ENCODE measurements at regions not wholly inside any gene's neighbourhood (a gene's known extent, or its start where the extent isn't known, plus 50 kb on each side); places are given as distances from the start of the nearest gene placed in this dataset.
"Not testable (repeated sequence)": the region's sequence is repeated elsewhere in the genome, so short reads cannot be mapped to it uniquely, and the experiment has no call there.

DNA sequence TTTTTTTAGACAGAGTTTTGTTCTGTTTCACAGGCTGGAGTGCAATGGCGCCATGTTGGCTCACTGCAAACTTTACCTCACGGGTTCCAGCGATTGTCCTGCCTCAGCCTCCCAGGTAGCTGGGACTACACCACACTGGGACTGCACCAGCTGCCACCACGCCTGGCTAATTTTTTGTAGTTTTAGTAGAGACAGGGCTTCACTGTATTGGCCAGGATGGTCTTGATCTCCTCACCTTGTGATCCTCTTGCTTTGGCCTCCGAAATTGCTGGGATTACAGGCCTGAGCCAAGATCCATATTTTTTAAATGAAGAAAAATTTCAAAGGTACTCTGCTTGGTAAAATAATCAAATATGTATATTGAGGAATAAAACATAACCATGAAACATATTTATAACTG, 195.8 kb upstream of the TPTE start:
- H3K36me3 Mint-ChIP-seq: peaks cover 24% of the 10 kb centered on the region
- DNase-seq (ENCODE audit: low spot score); H3K27me3 Mint-ChIP-seq; H3K27ac Mint-ChIP-seq; H3K4me3 Mint-ChIP-seq; H3K4me1 Mint-ChIP-seq (ENCODE audit: low read depth in 2 of 2): not testable (repeated sequence)
- ATAC-seq: peak in 1 of 2 donors; percentile 93
- peaks cover 27% of the 10 kb centered on the region for H3K9me3 Mint-ChIP-seq

DNA sequence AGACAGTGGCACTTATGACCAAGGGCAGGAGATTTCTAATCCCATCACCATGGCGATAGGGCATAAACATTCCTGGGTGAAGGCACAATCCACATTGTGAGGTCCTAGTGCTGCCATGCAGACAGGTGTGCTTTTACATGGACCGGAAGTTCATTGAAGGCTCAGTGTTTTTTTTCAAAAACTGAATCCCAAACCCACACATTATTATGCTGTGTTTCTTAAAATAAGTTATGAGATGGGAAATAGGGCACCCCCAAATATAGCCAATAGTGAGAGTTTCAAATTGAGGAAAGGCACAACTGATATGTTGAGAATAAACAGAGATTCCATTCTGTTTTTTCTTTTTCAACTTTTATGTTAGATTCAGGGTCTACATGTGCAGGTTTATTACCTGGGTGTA, 195.2 kb upstream of the TPTE start:
- not testable (repeated sequence) for H3K4me1 Mint-ChIP-seq (ENCODE audit: low read depth in 2 of 2); DNase-seq (ENCODE audit: low spot score); H3K27ac Mint-ChIP-seq; H3K4me3 Mint-ChIP-seq; H3K27me3 Mint-ChIP-seq
- Mint-ChIP-seq H3K36me3 (peaks cover 27% of the 10 kb centered on the region), H3K9me3 (peaks cover 30% of the 10 kb centered on the region)
- ATAC-seq: peak in 1 of 2 donors; percentile 57

DNA sequence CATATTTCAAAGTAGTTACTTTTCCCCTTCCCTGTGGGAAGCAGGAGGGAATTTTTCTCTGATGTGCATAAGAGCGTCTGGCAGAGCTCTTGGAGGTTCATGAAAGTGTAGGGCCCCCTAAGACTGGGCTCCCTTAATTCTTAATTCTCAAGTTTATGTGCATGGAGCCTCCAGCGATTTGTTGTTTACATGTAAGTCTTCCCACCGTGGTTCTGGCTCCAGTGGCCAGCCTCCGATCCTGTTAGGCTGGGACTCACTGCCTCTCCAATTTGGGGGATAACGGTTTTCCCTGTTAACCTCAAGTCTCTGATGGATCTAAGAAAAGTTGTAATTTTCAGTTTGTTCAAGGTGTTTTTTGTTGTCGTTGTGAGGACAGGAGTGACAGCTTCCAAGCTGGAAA, 192.7 kb upstream of the TPTE start:
- H3K9me3 Mint-ChIP-seq: peaks cover 37% of the 10 kb centered on the region
- H3K4me1 Mint-ChIP-seq (ENCODE audit: low read depth in 2 of 2); H3K4me3 Mint-ChIP-seq; DNase-seq (ENCODE audit: low spot score); H3K27me3 Mint-ChIP-seq; H3K27ac Mint-ChIP-seq; ATAC-seq: not testable (repeated sequence)
- H3K36me3 Mint-ChIP-seq: peaks cover 27% of the 10 kb centered on the region

DNA sequence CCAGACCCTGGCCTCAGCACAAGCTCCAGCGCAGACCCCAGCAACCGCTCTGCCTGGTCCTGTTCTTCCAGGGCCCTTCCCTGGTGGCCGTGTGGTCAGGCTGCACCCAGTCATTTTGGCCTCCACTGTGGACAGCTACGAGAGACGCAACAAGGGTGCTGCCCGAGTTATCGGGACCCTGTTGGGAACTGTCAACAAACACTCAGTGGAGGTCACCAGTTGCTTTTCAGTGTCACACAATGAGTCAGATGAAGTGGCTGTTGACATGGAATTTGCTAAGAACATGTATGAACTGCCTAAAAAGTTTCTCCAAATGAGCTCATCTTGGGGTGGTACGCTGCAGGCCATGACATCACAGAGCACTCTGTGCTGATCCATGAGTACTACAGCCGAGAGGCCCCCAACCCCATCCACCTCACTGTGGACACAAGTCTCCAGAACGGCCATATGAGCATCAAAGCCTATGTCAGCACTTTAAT, 190.7 kb upstream of the TPTE start:
- H3K36me3 Mint-ChIP-seq: peaks cover 27% of the 10 kb centered on the region
- not testable (repeated sequence) for DNase-seq (ENCODE audit: low spot score); H3K27ac Mint-ChIP-seq; H3K27me3 Mint-ChIP-seq; H3K4me1 Mint-ChIP-seq (ENCODE audit: low read depth in 2 of 2); H3K4me3 Mint-ChIP-seq
- ATAC-seq: peak; percentile 41 to 59
- H3K9me3 Mint-ChIP-seq: peaks cover 35% of the 10 kb centered on the region

DNA sequence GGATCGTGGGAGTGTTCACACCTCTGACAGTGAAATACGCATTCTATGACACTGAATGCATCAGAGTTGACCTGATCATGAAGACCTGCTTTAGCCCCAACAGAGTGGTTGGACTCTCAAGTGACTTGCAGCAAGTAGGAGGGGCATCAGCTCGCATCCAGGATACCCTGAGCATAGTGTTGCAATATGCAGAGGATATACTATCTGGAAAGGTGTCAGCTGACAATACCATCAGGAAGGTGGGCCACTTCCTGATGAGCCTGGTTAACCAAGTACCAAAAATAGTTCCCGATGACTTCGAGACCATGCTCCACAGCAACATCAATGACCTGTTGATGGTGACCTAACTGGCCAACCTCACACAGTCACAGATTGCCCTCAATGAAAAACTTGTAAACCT, 190.2 kb upstream of the TPTE start:
- peaks cover 36% of the 10 kb centered on the region for H3K9me3 Mint-ChIP-seq
- not testable (repeated sequence) for H3K4me3 Mint-ChIP-seq; H3K27ac Mint-ChIP-seq; DNase-seq (ENCODE audit: low spot score); H3K4me1 Mint-ChIP-seq (ENCODE audit: low read depth in 2 of 2); H3K27me3 Mint-ChIP-seq
- peak; percentile 31 to 48 for ATAC-seq
- H3K36me3 Mint-ChIP-seq: peaks cover 32% of the 10 kb centered on the region

DNA sequence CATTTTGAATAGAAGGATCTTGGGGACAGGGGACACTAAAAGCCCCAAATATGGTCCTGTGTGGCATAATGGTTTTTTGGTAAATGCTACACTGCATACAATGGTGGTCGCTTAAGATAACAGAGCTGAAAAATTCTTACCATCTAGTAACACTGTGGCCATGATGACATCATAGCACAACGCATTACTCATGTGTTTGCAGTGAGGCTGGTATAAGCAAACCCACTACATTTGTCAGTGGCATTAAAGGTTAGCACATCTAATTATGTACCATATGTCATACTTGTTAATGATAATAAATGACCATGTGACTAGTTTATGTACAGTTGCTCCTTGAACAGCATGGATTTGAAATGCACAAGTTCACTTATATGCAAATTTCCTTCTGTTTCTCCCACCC, 188.4 kb upstream of the TPTE start:
- H3K27me3 Mint-ChIP-seq; DNase-seq (ENCODE audit: low spot score); H3K27ac Mint-ChIP-seq; H3K4me1 Mint-ChIP-seq (ENCODE audit: low read depth in 2 of 2); H3K4me3 Mint-ChIP-seq: not testable (repeated sequence)
- peaks cover 38% of the 10 kb centered on the region for H3K36me3 Mint-ChIP-seq
- peaks cover 36% of the 10 kb centered on the region for H3K9me3 Mint-ChIP-seq
- peak; percentile 4 to 43 for ATAC-seq

DNA sequence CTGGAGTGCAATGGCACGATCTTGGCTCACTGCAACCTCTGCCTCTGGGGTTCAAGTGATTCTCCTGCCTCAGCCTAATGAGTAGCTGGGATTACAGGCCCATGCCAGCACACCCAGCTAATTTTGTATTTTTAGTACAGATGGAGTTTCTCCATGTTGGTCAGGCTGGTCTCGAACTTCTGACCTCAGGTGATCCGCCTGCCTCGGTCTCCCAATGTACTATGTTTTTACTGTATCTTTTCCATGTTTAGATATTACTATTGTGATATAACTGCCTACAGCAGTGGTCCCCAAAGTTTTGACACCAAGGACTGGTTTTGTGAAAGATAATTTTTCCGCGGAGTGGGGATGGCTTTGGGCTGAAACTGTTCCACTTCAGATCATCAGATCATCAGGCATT, 187.0 kb upstream of the TPTE start:
- not testable (repeated sequence) for DNase-seq (ENCODE audit: low spot score); H3K27me3 Mint-ChIP-seq; H3K4me3 Mint-ChIP-seq; H3K27ac Mint-ChIP-seq; H3K4me1 Mint-ChIP-seq (ENCODE audit: low read depth in 2 of 2); ATAC-seq
- H3K9me3 Mint-ChIP-seq: peaks cover 40% of the 10 kb centered on the region
- H3K36me3 Mint-ChIP-seq: peaks cover 40% of the 10 kb centered on the region

DNA sequence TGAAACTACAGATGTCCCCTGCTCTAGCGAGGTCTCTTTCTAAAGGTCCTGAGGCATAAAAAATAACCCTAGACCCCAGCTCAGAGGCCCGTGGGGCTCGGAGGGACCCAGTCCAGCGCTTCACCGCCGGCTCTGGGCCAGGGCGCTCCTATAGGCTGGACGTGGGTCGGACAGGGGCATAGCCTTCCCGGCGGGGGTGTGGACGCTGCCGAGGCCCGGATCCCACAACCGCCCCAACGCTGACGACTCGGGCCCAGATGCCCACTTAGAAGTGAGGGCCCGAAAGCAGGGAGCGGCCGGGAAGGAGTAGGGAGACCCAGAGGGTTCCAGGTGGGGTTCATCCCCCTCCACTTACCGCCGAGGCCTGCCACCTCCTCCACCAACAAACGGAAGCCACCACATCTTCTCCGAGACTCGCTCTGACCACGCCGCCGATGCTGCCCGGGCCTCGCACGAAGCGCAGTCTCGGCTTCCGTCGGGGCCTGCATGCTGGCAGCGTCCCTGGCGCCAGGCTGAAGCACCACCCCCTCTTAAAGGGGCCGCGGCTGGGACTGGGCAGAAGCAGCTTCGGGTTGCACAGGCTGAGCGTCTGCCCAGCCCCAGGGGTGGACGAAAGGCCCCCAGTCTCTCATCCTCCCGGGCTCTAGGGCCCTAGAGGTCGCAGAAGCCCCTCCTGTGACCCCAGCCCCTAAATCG, 179.0 kb upstream of the TPTE start:
- not testable (repeated sequence) for H3K4me3 Mint-ChIP-seq; H3K27ac Mint-ChIP-seq; H3K4me1 Mint-ChIP-seq (ENCODE audit: low read depth in 2 of 2); H3K27me3 Mint-ChIP-seq; DNase-seq (ENCODE audit: low spot score)
- Mint-ChIP-seq H3K9me3 (peaks cover 42% of the 10 kb centered on the region), H3K36me3 (peaks cover 31% of the 10 kb centered on the region)
- ATAC-seq: peak; percentile 47 to 60

DNA sequence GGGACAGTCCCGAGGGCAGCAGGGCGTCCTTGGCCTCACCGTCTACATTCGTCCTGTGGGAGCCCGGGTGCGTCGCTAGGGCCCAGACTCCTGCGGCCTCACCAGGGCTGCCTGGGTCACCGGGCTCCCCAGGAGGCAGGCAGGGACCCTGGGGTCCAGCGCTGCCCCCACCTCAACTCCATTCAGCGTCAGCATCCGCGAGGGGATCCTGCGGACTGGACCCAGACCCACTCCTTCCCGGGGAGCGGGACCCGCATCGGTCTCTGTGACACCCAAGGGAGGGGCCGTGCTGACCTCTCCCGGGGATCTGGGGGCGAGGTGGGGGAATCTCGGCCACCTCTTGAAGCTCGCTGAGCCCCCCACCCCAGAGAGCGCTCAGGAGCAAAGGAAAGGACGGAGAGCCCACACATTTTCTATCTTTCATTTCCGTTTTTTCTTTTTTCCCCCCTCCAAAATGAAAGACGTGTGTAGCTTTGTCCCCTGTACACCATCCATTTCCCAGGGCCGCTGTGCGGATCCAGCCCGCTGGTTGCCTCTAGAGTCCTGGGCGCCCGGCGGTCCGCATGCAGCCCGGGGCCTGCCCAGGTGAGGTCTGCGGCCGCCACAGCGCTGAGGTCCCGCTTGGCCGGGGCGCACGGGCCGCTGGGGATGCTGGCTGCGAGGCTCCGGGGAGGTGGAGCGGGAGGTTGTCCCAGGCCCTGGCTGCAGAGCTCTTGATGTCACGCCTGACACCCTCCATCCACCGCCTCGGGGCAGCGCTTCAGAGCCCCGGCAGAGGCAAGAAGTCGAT, 178.0 kb upstream of the TPTE start:
- not testable (repeated sequence) for H3K27me3 Mint-ChIP-seq; H3K4me3 Mint-ChIP-seq; H3K4me1 Mint-ChIP-seq (ENCODE audit: low read depth in 2 of 2); DNase-seq (ENCODE audit: low spot score); H3K27ac Mint-ChIP-seq
- Mint-ChIP-seq H3K36me3 (peaks cover 22% of the 10 kb centered on the region), H3K9me3 (peaks cover 32% of the 10 kb centered on the region)
- peak; percentile 15 to 17 for ATAC-seq

DNA sequence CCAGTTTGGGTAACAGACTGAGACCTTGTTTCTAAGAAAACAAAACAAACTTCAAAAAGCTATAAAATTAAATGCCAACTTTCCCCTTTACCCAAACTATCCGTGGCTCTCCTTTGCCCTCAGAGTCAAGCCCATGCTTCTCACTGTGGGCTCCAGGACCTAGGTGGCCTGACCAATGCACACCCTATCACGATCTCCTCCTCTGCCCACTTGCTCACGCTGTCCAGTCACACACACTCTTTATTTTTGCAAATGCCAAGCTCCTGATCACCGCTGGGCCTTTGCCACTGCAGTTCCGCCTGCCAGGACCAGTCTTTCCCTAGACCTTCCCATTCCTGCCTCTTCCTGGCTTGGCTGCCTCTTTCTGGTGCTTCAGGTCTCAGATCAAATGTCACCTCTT, 177.1 kb upstream of the TPTE start:
- H3K27ac Mint-ChIP-seq; ATAC-seq; H3K27me3 Mint-ChIP-seq; H3K4me3 Mint-ChIP-seq; DNase-seq (ENCODE audit: low spot score); H3K4me1 Mint-ChIP-seq (ENCODE audit: low read depth in 2 of 2): not testable (repeated sequence)
- Mint-ChIP-seq H3K9me3 (peaks cover 30% of the 10 kb centered on the region), H3K36me3 (peaks cover 21% of the 10 kb centered on the region)

DNA sequence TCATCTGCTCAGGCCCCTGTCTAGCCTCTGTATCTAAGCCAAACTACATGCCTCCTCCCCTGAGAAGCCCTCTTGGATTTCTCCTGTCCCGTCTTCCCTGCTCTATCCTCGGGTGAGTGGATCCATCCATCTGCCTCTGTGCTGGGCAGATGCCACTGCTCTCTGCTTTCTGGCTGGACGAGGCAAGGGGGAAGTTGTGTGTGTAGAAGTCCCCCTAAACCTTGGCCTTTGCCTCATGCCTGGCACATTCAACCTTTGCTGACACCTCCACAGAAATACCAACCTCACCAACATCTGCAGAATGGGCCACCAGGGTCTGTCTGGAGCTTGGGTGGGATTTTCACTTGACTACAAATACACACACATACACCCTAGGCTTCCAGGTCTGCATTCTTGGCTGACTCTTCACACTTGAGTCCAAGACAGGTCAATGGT, 176.2 kb upstream of the TPTE start:
- H3K36me3 Mint-ChIP-seq: peaks cover 16% of the 10 kb centered on the region
- H3K27ac Mint-ChIP-seq; H3K27me3 Mint-ChIP-seq; DNase-seq (ENCODE audit: low spot score); H3K4me1 Mint-ChIP-seq (ENCODE audit: low read depth in 2 of 2); H3K4me3 Mint-ChIP-seq: not testable (repeated sequence)
- peak in 1 of 2 donors; percentile 4 for ATAC-seq
- H3K9me3 Mint-ChIP-seq: peaks cover 25% of the 10 kb centered on the region

DNA sequence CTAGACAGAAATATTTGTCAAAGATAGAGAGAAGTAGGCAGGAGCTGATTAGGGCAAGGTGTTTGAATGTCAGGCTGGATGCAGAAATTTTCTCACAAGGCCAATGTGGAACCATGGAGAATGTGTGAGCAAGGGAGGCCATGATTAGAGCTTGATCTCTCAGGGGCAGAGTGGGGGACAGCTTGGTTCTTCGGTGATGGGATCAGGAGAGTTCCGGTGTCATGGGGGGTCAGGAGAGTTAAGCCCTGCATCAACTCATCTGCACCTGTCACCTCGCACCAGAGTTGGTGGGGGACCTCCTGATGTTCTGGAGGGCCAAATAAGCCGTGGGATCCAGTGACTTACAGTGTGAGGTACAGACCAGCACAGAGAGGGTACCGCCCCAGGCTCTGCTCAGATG, 175.1 kb upstream of the TPTE start:
- not testable (repeated sequence) for H3K27ac Mint-ChIP-seq; H3K4me3 Mint-ChIP-seq; ATAC-seq; H3K4me1 Mint-ChIP-seq (ENCODE audit: low read depth in 2 of 2); H3K27me3 Mint-ChIP-seq; DNase-seq (ENCODE audit: low spot score)
- peaks cover 16% of the 10 kb centered on the region for H3K36me3 Mint-ChIP-seq
- peaks cover 26% of the 10 kb centered on the region for H3K9me3 Mint-ChIP-seq

DNA sequence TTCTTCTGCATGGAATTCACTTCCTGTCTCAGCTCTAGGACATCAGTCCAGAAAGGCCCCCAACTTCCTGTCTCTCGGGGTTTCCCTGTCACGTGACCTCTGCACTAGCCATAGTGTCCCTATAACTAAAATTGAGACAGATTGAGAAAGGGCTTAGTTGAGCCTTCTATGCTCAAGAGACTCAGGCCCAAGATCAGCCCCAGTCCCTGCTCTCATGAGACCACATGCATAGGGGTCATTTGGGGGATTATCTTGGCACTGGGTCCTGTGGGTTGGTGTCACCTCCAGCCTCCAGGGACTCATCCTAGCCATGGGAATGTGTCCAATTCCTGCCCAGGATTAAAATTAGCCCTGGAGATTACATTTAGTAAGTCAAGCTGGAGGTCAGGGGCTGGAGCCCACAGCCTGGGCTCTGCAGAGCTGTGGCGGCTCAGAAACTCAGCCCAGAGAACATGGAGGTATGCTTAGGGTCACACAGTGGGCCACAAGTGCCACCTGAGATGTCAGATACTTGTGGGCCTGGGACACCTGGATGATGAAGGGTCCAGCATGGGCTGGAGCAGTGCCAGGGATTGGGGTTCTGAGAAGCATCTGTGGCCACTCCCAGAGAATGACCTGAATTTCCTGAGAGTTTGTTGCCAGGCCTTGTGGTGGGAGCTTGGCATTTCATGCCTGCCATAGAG, 174.3 kb upstream of the TPTE start:
- not testable (repeated sequence) for H3K27ac Mint-ChIP-seq; H3K4me3 Mint-ChIP-seq; H3K27me3 Mint-ChIP-seq; DNase-seq (ENCODE audit: low spot score); H3K4me1 Mint-ChIP-seq (ENCODE audit: low read depth in 2 of 2)
- H3K36me3 Mint-ChIP-seq: peaks cover 16% of the 10 kb centered on the region
- ATAC-seq: peak; percentile 15 to 25
- peaks cover 26% of the 10 kb centered on the region for H3K9me3 Mint-ChIP-seq

DNA sequence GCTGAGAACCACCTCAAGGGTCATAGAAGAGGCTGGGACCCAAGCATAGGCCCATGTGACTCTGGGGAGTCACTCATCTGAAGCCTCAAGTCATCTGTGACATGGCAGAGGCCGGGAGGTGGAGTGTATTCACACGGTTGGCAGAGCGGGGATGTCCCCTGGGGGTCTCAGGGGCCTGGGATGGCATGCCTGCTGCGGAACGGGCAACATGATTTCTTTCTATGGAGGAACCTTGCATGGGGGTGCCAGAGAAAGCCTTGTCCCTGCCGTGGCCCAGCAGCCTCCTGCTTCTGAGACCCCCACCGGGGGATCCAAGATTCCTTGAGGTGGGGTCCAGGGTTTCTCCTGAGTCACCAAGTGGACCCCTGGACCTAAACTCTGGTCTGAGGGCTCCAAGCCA, 173.7 kb upstream of the TPTE start:
- H3K4me3 Mint-ChIP-seq; DNase-seq (ENCODE audit: low spot score); H3K27ac Mint-ChIP-seq; H3K4me1 Mint-ChIP-seq (ENCODE audit: low read depth in 2 of 2); H3K27me3 Mint-ChIP-seq: not testable (repeated sequence)
- peak; percentile 17 to 22 for ATAC-seq
- Mint-ChIP-seq H3K36me3 (peaks cover 21% of the 10 kb centered on the region), H3K9me3 (peaks cover 31% of the 10 kb centered on the region)
